GM21360 (cell line): ENCODE measurements at regions not wholly inside any gene's neighbourhood (a gene's known extent, or its start where the extent isn't known, plus 50 kb on each side); places are given as distances from the start of the nearest gene placed in this dataset.

Source experiments
- ATAC-seq: cut with Tn5 transposase; IDR thresholded peaks from one replicate; pipeline ENCODE4 v1.9.1; 2021; ENCODE audit warnings: mild to moderate bottlenecking, moderate library complexity; ENCODE audit not compliant: unreplicated experiment

DNA sequence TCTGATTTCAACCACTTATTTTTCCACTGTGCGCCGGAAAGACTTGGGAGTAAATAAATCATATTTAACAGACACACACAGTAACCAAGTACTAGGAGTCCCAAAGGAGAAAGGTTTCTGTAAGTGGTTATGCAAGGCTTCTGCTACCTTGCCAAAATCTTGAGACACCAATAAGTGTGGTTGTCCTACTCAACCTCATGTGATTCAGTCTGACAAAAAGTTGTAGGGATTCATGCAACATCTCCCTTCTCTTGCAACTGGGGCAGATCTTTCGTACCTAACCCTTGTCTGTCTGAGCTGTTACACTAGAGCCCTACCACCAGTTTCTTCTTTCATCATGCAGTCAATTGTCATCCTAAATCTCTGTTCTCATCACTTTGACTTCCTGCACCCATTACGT lies 69.9 kb upstream of the NUDT7 start:
- no peak for ATAC-seq

DNA sequence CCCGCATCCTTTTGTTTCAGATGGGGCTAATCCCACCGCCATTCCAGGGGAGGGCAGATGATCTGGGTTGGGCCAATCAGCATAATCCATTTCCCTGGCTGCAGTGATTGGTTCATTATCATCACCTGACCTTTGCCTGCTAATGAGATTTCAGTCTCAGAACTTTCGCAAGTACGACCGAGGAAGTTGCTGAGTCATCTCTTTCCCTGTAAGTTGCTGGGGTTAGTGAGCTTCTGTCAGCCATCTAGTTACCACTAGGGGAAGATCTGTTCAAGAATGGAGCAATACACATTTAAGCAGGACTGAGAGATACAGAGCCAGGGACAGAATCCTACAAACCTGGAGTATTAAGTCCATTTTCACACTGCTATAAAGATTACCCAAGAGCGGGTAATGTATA lies 65.3 kb upstream of the NUDT7 start:
- ATAC-seq, result no peak

DNA sequence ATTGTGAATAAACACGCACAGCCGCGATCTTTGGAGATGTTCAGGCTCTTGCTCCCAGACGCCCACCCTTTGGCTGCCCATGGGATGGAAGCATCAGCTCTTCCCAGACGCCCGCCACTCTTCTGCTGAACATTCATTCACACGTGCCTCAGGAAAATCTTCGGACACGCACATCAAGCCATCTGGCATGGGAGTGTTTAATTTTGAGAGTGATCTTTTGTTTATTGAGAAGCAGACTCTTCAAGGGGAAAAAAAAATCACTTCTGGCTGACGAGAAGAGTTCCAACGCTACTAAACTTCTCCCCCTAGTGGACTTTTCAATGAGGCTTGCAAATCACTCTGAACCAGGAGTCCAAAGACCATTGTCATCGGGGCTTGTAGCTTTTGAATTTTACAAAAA lies 62.0 kb upstream of the NUDT7 start:
- no peak for ATAC-seq

DNA sequence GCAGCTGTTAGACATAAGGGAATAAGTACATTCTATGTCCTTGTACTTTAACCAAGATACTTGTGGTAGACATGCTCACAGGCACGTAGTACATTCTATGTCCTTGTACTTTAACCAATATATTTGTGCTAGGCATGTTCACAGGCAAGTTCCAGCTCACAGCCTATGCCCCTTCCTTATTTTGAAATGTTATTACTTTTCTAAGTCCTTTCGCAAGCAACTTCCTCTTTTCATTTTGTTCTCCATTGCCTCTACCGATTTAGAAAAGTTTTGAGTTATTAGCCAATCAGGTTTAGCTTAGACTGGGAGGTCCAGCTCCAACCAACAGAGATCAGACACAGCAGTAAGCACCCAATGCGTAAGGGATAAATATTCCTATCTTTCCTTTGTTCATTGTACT lies 60.1 kb upstream of the NUDT7 start:
- no peak for ATAC-seq

DNA sequence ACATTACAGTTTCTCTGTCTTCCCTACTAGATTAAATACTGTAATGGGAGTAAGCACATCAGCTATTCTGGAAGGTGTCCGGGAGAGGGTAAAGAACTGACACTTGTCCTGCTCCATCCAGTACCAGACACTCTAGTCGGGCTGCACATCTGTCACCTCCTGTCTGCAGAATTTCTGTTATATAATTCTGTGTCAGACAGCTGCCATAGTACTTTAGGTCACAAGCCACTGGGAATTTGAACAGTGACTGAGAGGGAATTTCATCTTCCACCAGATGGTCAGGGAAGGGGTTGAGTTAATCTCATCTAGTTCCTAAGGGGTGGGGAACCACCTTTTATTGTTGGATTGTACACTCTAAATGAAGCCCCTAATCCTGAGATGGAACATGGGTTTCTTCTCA lies 58.6 kb upstream of the NUDT7 start:
- ATAC-seq, result no peak

DNA sequence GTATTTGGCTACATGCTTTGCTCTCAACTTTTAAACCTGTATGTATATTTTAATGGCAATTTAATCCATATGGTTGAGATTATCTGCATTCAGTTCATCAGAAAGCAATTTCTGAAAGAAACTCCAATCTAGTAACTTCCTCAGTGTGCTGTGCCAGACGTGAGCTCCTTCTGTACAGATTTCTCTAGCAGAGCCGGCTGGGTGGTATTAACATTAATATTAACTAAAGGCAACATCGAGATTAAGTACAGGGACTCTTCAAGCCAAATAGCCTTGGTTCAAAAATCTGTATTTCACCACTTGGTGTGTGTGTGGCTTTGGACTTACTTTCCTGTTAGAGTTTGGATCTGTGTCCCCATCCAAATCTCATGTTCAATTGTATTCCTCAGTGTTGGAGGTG lies 55.5 kb upstream of the NUDT7 start:
- no peak for ATAC-seq

DNA sequence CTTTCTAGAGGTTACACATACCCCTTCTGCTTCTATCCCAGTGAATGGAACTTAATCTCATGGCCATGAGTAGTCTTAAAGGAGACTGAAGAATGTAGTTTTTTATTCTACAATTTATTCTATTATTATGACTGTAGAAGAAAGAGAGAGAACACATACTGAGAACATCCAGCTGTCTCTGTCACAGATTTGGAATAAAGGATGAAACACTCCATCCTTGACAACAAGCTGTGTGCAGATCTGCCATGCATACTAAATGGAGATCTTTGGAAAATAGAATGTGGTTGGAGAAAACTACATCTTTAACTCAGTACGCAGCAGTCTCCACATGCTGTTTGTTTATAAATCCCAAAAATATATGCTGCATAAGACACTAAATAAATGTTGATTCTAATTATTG lies 54.1 kb upstream of the NUDT7 start:
- no peak for ATAC-seq

DNA sequence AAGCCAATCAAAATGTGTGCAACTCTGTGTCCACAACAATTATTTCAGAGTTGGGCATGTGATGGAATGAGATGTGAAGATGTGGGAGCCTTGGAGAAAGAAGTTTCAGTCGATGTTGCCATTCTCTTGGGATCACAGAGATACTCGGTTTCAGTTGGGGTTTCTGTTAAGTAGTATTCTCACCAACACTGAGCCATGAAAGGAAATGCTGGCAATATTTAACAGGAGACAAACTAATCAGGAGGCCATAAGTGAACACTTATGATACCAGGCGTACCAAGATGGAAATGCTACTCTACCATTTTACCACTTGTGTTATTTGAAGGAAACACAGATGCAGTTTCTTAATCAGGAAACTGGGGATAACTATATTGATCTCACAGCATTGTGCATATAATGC lies 53.3 kb upstream of the NUDT7 start:
- no peak for ATAC-seq
